ENCODE measurements at regions not wholly inside any gene's neighbourhood (a gene's known extent, or its start where the extent isn't known, plus 50 kb on each side); places are given as distances from the start of the nearest gene placed in this dataset.

DNA sequence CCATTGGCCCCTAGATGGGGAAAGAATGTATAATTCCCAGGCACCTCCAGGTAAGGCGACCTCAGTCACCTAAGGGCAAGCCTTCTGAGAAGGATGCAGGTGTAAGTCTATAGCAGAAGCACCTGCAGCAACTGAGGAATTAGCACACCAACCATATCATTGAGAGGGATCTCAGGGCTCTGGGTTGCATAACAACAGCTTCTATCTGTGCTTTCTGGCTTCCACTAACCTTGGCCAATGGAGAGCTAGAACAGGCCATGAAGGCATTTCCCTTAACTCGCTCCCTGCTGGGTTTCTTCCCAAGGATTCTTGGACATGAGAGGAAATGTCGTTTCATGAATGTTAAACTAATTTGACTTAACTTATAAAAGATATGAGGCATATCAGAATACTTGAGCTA, 177.8 kb upstream of the GK2 start:
- TF ChIP-seq PAX5 (IDR thresholded peaks at IDR 0.05; ENCODE audit: insufficient read depth, low read length, severe bottlenecking) (no peak), TAF1 (IDR thresholded peaks at IDR 0.05; ENCODE audit: low read depth, low read length) (no peak), POLR2A (IDR thresholded peaks at IDR 0.05; ENCODE audit: low read depth, low read length) (no peak), SPI1 (IDR thresholded peaks at IDR 0.05; ENCODE audit: low read depth, low read length) (no peak), POLR2AphosphoS5 (IDR thresholded peaks at IDR 0.05; ENCODE audit: low read depth, low read length) (no peak), POU2F2 (IDR thresholded peaks at IDR 0.05; ENCODE audit: low read depth, low read length) (no peak)
- DNase-seq (ENCODE audit: insufficient read length, low spot score): no peak
- no peak for FAIRE-seq

DNA sequence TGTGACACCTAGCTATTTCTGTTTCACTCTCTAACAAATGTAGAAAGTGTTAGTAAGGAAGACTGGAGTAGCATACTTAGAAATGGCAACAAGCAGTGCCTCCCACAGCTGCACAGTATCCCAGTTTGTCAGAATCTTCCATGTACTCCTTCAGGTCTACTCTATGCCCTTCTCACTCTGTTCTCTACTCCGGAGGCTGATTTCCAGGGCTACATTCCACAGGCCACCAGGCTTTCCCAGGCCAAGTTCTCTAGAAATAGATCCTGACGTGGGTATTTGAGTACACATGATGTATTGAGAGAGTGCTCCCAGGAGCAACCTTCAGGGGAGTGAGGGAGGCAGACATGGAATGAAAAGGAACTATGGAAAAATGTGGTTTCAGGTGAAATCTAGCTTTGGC, 177.3 kb upstream of the GK2 start:
- FAIRE-seq: no peak

DNA sequence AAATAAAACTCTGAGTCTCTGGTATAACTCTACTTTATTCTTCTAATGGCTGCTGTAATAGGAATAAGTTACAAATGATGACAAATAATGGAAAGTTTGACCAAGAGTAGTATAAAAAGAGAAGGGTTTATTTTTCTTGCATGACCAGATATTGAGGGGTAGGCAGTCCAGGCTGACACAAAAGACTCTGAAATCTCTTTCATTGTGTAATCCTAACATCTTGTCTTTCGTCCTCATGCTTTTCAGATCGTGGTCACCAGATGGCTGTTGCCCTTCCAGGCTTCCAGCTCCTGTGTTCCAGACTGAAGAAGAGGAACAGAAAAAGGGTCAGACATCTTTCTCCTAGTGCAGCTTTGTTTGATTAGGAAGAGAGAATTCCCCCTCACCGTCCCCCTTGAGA, 176.9 kb upstream of the GK2 start:
- TF ChIP-seq SPI1 (IDR thresholded peaks at IDR 0.05; ENCODE audit: low read depth, low read length) (no peak), POU2F2 (IDR thresholded peaks at IDR 0.05; ENCODE audit: low read depth, low read length) (no peak), POLR2AphosphoS5 (IDR thresholded peaks at IDR 0.05; ENCODE audit: low read depth, low read length) (no peak)
- FAIRE-seq (no peak), DNase-seq (ENCODE audit: insufficient read length, low spot score) (no peak)

More for the DNA sequence above, 177.3 kb upstream of the GK2 start:
- no peak for DNase-seq (ENCODE audit: insufficient read length, low spot score)
- TF ChIP-seq PAX5 (IDR thresholded peaks at IDR 0.05; ENCODE audit: insufficient read depth, low read length, severe bottlenecking): no peak
- no peak for TF ChIP-seq POLR2AphosphoS5 (IDR thresholded peaks at IDR 0.05; ENCODE audit: low read depth, low read length)
- TF ChIP-seq POLR2A (IDR thresholded peaks at IDR 0.05; ENCODE audit: low read depth, low read length): no peak
- no peak for TF ChIP-seq POU2F2 (IDR thresholded peaks at IDR 0.05; ENCODE audit: low read depth, low read length)
- no peak for TF ChIP-seq TAF1 (IDR thresholded peaks at IDR 0.05; ENCODE audit: low read depth, low read length)
- TF ChIP-seq SPI1 (IDR thresholded peaks at IDR 0.05; ENCODE audit: low read depth, low read length): no peak

DNA sequence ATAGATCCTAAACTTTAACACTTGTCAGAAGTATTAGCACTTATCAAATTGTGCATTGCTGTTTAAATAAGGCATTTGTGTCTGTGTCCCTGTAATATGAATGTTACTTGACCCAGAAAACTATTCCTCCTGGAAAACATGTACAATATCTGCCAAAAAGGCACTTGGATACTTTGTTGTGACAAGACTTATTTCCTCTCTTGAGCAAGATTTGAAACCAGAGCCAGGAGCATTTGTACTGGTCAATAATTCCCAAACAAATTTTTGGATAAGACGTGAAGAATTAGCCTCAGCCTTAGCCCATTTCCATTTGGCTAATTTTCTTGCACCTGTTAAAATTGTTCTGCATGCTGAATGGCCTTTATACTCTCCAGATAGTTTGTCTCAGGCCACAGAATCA, 176.3 kb upstream of the GK2 start:
- FAIRE-seq: no peak
- no peak for DNase-seq (ENCODE audit: insufficient read length, low spot score)
- TF ChIP-seq POLR2A (IDR thresholded peaks at IDR 0.05; ENCODE audit: low read depth, low read length): no peak
- no peak for TF ChIP-seq TAF1 (IDR thresholded peaks at IDR 0.05; ENCODE audit: low read depth, low read length)
- no peak for TF ChIP-seq POLR2AphosphoS5 (IDR thresholded peaks at IDR 0.05; ENCODE audit: low read depth, low read length)
- no peak for TF ChIP-seq SPI1 (IDR thresholded peaks at IDR 0.05; ENCODE audit: low read depth, low read length)
- no peak for TF ChIP-seq POU2F2 (IDR thresholded peaks at IDR 0.05; ENCODE audit: low read depth, low read length)
- TF ChIP-seq PAX5 (IDR thresholded peaks at IDR 0.05; ENCODE audit: insufficient read depth, low read length, severe bottlenecking): no peak

DNA sequence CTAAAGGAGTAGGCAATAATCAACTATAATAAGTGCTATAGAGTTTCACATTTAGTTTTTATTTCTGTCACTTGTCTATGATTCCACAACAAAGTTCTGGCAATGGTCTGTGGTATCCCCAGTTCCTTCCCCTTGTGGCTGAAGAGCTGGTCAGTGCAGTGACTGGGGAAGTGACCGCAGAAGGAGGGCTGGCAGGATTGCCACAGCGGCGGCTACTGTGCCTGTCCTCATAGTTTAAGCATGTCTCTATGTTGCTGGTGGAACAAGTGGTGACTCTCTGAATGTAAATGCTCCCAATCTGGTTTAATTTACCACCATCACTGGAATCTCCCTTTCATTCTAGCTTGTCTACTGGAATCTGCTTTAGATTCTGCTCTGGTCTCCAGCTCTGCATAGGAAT, 170.6 kb upstream of the GK2 start:
- no peak for TF ChIP-seq PAX5 (IDR thresholded peaks at IDR 0.05; ENCODE audit: insufficient read depth, low read length, severe bottlenecking)
- TF ChIP-seq POLR2A (IDR thresholded peaks at IDR 0.05; ENCODE audit: low read depth, low read length): no peak
- TF ChIP-seq SPI1 (IDR thresholded peaks at IDR 0.05; ENCODE audit: low read depth, low read length): no peak
- no peak for TF ChIP-seq POLR2AphosphoS5 (IDR thresholded peaks at IDR 0.05; ENCODE audit: low read depth, low read length)
- no peak for DNase-seq (ENCODE audit: insufficient read length, low spot score)
- no peak for FAIRE-seq

DNA sequence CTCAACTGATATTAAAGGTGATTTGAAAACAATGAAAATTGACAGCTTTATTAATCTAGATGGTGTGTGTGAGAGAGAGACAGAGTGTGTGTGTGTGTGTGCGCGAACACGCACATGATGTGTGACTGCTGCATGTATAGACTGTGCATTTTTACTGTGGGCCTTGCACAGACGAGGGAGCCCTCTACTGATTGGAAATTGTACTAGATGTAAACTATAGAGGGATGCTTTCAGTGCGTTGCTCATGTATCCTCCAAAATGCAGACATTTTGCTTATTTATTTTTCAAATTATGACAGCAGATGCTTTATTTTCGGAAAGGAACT, 168.4 kb upstream of the GK2 start:
- FAIRE-seq: no peak
- no peak for DNase-seq (ENCODE audit: insufficient read length, low spot score)

DNA sequence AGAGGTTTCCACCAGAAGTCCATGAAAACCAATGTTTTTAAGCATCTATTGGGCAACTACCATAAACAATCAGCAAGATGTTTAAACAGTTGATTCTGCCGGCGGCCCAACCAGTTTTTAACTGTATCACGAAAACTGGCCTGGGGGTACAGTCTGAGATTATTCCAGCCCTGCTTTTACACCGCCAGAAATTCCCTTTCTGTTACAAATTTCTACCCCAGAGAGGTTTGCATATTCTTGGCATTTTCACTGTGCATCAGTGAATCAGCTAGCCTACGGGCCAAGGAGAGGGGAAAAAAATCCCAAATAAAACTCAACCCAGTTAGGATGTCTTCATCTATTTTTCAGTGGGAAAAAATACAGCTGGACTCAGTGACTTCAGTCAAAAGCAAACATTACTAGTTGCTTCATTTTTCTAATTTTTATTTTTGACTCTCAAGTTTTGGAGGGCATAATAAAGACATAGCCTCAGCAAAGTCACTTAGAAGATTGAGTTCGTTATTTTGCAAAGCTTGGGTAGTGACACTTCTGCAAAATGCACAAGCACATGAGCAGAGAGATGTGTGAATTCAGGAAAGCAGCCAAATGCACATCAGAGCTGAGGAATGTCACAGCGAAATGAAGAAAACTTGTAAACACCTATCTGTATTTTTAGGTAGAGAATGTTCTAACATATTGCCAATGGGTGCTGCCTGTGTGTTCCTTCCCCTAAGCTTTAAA, 167.8 kb upstream of the GK2 start:
- TF ChIP-seq PAX5 (IDR thresholded peaks at IDR 0.05; ENCODE audit: insufficient read depth, low read length, severe bottlenecking) (no peak), SPI1 (IDR thresholded peaks at IDR 0.05; ENCODE audit: low read depth, low read length) (no peak), POLR2A (IDR thresholded peaks at IDR 0.05; ENCODE audit: low read depth, low read length) (no peak), POLR2AphosphoS5 (IDR thresholded peaks at IDR 0.05; ENCODE audit: low read depth, low read length) (no peak), POU2F2 (IDR thresholded peaks at IDR 0.05; ENCODE audit: low read depth, low read length) (no peak), TAF1 (IDR thresholded peaks at IDR 0.05; ENCODE audit: low read depth, low read length) (no peak)
- no peak for DNase-seq (ENCODE audit: insufficient read length, low spot score)
- no peak for FAIRE-seq

More for the DNA sequence above, 168.4 kb upstream of the GK2 start:
- TF ChIP-seq SPI1 (IDR thresholded peaks at IDR 0.05; ENCODE audit: low read depth, low read length) (no peak), POLR2A (IDR thresholded peaks at IDR 0.05; ENCODE audit: low read depth, low read length) (no peak), POU2F2 (IDR thresholded peaks at IDR 0.05; ENCODE audit: low read depth, low read length) (no peak), POLR2AphosphoS5 (IDR thresholded peaks at IDR 0.05; ENCODE audit: low read depth, low read length) (no peak), TAF1 (IDR thresholded peaks at IDR 0.05; ENCODE audit: low read depth, low read length) (no peak), PAX5 (IDR thresholded peaks at IDR 0.05; ENCODE audit: insufficient read depth, low read length, severe bottlenecking) (no peak)

DNA sequence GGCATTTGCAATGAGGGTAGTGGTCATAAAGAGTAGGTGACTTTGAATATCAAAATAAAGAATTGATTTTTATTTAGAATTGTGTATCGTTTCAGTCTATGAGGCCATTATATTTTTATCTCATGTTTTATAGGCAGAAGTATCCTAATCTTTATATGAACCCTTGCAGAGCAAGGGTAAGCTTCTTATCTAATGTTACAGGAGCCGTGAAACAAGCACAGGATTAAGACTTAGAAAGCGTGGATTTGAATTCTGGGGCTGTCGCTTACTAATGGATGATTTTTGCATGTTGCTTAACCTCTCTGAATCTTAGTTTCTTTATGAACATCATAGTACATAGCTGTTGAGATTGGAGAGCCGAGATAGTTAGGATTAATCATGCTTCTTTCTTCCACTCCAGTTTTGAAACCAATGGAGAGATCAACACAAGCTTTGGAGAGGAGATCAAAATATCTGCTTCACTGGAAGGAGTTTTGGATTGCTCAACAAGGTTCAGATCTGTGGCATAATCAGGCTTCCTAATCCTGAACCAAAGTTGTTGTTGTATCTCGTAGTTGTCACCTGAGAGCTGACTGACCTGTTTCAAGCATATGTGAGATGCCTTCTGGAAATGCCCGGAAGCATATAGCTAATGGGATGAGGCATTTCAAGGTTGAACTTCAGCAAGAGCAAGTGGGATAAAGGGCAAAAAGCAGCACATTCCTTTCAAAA, 166.9 kb upstream of the GK2 start:
- DNase-seq (ENCODE audit: insufficient read length, low spot score) (no peak), FAIRE-seq (no peak)
- TF ChIP-seq POLR2AphosphoS5 (IDR thresholded peaks at IDR 0.05; ENCODE audit: low read depth, low read length) (no peak), SPI1 (IDR thresholded peaks at IDR 0.05; ENCODE audit: low read depth, low read length) (no peak), POLR2A (IDR thresholded peaks at IDR 0.05; ENCODE audit: low read depth, low read length) (no peak), PAX5 (IDR thresholded peaks at IDR 0.05; ENCODE audit: insufficient read depth, low read length, severe bottlenecking) (no peak), TAF1 (IDR thresholded peaks at IDR 0.05; ENCODE audit: low read depth, low read length) (no peak), POU2F2 (IDR thresholded peaks at IDR 0.05; ENCODE audit: low read depth, low read length) (no peak)

DNA sequence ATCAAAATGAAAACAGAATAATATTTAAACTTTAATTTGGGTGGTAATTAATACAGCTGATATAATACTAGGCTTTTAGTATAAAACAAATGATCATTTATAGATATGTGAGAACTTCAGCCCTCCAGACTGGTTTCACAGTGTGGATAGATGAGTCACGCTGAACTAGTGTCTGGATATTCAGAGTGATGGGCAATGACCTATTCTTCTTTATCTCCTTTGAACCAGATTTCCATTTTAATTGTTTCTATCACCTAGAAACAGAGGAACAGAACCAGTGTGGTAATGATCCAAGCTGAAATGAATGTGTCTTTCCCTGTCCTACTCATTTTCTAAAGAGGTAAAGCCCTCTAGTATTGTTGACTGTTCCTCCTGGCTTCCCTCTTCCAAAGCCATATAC, 155.2 kb upstream of the GK2 start:
- TF ChIP-seq POLR2AphosphoS5 (IDR thresholded peaks at IDR 0.05; ENCODE audit: low read depth, low read length) (no peak), POLR2A (IDR thresholded peaks at IDR 0.05; ENCODE audit: low read depth, low read length) (no peak), POU2F2 (IDR thresholded peaks at IDR 0.05; ENCODE audit: low read depth, low read length) (no peak), PAX5 (IDR thresholded peaks at IDR 0.05; ENCODE audit: insufficient read depth, low read length, severe bottlenecking) (no peak), SPI1 (IDR thresholded peaks at IDR 0.05; ENCODE audit: low read depth, low read length) (no peak), TAF1 (IDR thresholded peaks at IDR 0.05; ENCODE audit: low read depth, low read length) (no peak)
- DNase-seq (ENCODE audit: insufficient read length, low spot score): no peak
- FAIRE-seq: no peak
